ENCODE measurements at regions not wholly inside any gene's neighbourhood (a gene's known extent, or its start where the extent isn't known, plus 50 kb on each side); places are given as distances from the start of the nearest gene placed in this dataset.

- TF ChIP-seq POLR2A (IDR thresholded peaks at IDR 0.05) (no peak), CTCF (IDR thresholded peaks at IDR 0.05) (no peak)
These were observed 390.9 kb upstream of the TRIB2 start for GRCh38 chr2:12325806-12326205.
